Loucy (cell line): ENCODE measurements at regions not wholly inside any gene's neighbourhood (a gene's known extent, or its start where the extent isn't known, plus 50 kb on each side); places are given as distances from the start of the nearest gene placed in this dataset.

Experiments
- EZH2phosphoT487 ChIP-seq: fragments of 200-600 bp; IDR thresholded peaks from 2 replicates; pipeline ENCODE4 v1.6.1; 2018; ENCODE audit warnings: antibody characterized with exemption, mild to moderate bottlenecking, moderate library complexity, borderline replicate concordance
- TF ChIP-seq, protein P1 (sequence below): fragments of 200-600 bp; sonication (generic); conservative IDR thresholded peaks from 2 replicates; pipeline ENCODE4 v1.5.1; 2014; ENCODE audit warnings: mild to moderate bottlenecking, antibody characterized with exemption, low read length

DNA sequence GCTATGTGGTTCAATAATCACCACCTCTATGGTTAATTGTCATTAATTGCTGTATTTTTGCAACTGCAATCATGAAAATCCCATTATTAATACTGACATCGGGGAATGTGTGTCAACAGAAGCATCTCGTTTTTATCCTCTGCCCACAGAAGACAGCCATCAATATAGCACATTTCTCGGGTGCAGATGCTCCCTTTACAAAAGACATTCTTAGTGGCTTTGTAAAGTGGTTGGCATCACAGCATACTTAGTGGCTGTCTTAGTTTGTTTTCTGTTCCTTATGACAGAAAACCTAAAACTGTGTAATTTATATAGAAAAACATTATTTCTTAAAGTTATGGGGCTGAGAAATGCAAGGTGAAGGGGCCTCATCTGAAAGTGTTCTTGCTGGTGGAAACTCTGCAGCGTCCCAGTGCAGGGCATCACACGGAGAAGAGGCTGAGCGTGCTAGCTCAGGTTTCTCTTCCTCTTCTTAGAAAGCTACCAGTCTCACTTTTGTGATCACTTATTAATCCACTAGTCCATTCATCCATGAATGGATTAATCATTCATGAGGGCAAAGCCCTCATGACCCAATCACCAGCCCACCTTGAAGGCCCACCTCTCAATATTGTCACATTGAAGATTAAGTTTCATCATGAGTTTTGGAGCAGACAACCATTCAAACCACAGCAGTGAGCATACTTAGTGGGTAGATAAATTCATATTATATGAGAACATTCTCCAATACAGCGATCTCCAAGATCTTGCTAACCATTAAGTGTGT, 1067.7 kb upstream of the PABPC4L start:
- TF ChIP-seq, protein P1, sequence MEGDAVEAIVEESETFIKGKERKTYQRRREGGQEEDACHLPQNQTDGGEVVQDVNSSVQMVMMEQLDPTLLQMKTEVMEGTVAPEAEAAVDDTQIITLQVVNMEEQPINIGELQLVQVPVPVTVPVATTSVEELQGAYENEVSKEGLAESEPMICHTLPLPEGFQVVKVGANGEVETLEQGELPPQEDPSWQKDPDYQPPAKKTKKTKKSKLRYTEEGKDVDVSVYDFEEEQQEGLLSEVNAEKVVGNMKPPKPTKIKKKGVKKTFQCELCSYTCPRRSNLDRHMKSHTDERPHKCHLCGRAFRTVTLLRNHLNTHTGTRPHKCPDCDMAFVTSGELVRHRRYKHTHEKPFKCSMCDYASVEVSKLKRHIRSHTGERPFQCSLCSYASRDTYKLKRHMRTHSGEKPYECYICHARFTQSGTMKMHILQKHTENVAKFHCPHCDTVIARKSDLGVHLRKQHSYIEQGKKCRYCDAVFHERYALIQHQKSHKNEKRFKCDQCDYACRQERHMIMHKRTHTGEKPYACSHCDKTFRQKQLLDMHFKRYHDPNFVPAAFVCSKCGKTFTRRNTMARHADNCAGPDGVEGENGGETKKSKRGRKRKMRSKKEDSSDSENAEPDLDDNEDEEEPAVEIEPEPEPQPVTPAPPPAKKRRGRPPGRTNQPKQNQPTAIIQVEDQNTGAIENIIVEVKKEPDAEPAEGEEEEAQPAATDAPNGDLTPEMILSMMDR: no peak
- TF ChIP-seq EZH2phosphoT487: no peak
